Upper lobe of right lung (tissue), 1 donor: ENCODE measurements at regions not wholly inside any gene's neighbourhood (a gene's known extent, or its start where the extent isn't known, plus 50 kb on each side); places are given as distances from the start of the nearest gene placed in this dataset.

Experiments
- ATAC-seq: fragments of 200-7000 bp; cut with Tn5 transposase; one replicate; pipeline ENCODE4 v1.9.1; 2020; ENCODE audit warnings: mild to moderate bottlenecking, moderate library complexity
- DNase-seq: peaks from one replicate; pipeline ENCODE4 v3.0.0-alpha.2; 2020
- H3K27ac ChIP-seq: fragments of 200-600 bp; one replicate; pipeline ENCODE4 v1.8.0; 2022
- H3K27me3 ChIP-seq: fragments of 200-600 bp; one replicate; pipeline ENCODE4 v1.8.0; 2022; ENCODE audit warnings: mild to moderate bottlenecking
- H3K36me3 ChIP-seq: fragments of 200-600 bp; one replicate; pipeline ENCODE4 v1.8.0; 2022
- H3K4me1 ChIP-seq: fragments of 200-600 bp; one replicate; pipeline ENCODE4 v1.8.0; 2022
- H3K4me3 ChIP-seq: fragments of 200-600 bp; one replicate; pipeline ENCODE4 v1.8.0; 2022; ENCODE audit warnings: mild to moderate bottlenecking
- H3K9me3 ChIP-seq: fragments of 200-600 bp; one replicate; pipeline ENCODE4 v1.8.0; 2022
- CTCF ChIP-seq: fragments of 200-600 bp; IDR thresholded peaks from one replicate; pipeline ENCODE4 v1.8.0; 2022; ENCODE audit warnings: antibody characterized with exemption
- intact Hi-C: fragments of 100-400 bp; cut with DNase I; formaldehyde crosslinking; loops from one replicate; pipeline ENCODE4 v1.11.0; 2022
- donor health status: DM: no; HTN: yes; CAD: no; lungs with severe emphysema.

GRCh38 chr18:77634494-77634893 is 384.8 kb downstream of the GALR1 start:
- Histone ChIP-seq H3K36me3 (no peaks in the 10 kb centered on the region), H3K27me3 (no peaks in the 10 kb centered on the region), H3K9me3 (no peaks in the 10 kb centered on the region), H3K27ac (no peak overlapping the region), H3K4me3 (no peak overlapping the region), H3K4me1 (no peaks in the 10 kb centered on the region)
- intact Hi-C loops: no loop called here
- ATAC-seq (no peak), DNase-seq (no peak)
- no peak for TF ChIP-seq CTCF

- no peaks in the 10 kb centered on the region for H3K27me3 ChIP-seq
- H3K36me3 ChIP-seq: no peaks in the 10 kb centered on the region
- no peak for DNase-seq
- no peaks in the 10 kb centered on the region for H3K9me3 ChIP-seq
- H3K4me1 ChIP-seq: no peaks in the 10 kb centered on the region
- no peak overlapping the region for H3K4me3 ChIP-seq
- no peak for TF ChIP-seq CTCF
- intact Hi-C loops: no loop called here
- no peak overlapping the region for H3K27ac ChIP-seq
- ATAC-seq: no peak
Measured at GRCh38 chr18:77635451-77635850, 385.8 kb downstream of the GALR1 start.

- no peak for ATAC-seq
Measured at GRCh38 chr18:77635858-77636257, 386.2 kb downstream of the GALR1 start.

GRCh38 chr18:77645170-77645872 is 395.7 kb downstream of the GALR1 start:
- H3K9me3 ChIP-seq: no peaks in the 10 kb centered on the region
- H3K27ac ChIP-seq: no peak overlapping the region
- H3K27me3 ChIP-seq: peaks cover 5% of the 10 kb centered on the region
- DNase-seq (no peak), ATAC-seq (no peak)
- TF ChIP-seq CTCF: no peak
- H3K36me3 ChIP-seq: no peaks in the 10 kb centered on the region
- H3K4me1 ChIP-seq: no peaks in the 10 kb centered on the region
- intact Hi-C loops: no loop called here
- no peak overlapping the region for H3K4me3 ChIP-seq

More at GRCh38 chr18:77635858-77636257, 386.2 kb downstream of the GALR1 start:
- no peak overlapping the region for H3K27ac ChIP-seq
- TF ChIP-seq CTCF: no peak
- H3K4me3 ChIP-seq: no peak overlapping the region
- intact Hi-C loops: no loop called here
- DNase-seq: no peak
- H3K4me1 ChIP-seq: no peaks in the 10 kb centered on the region
- H3K36me3 ChIP-seq: no peaks in the 10 kb centered on the region
- H3K27me3 ChIP-seq: no peaks in the 10 kb centered on the region
- no peaks in the 10 kb centered on the region for H3K9me3 ChIP-seq

- ATAC-seq (no peak), DNase-seq (no peak)
- Histone ChIP-seq H3K27ac (no peak overlapping the region), H3K36me3 (no peaks in the 10 kb centered on the region), H3K9me3 (no peaks in the 10 kb centered on the region), H3K4me3 (no peak overlapping the region), H3K4me1 (no peaks in the 10 kb centered on the region), H3K27me3 (peaks cover 9% of the 10 kb centered on the region)
- intact Hi-C loops: no loop called here
- TF ChIP-seq CTCF: no peak
Measured at GRCh38 chr18:77647472-77647871, 397.8 kb downstream of the GALR1 start.

- ATAC-seq (no peak), DNase-seq (no peak)
- Histone ChIP-seq H3K27me3 (peaks cover 9% of the 10 kb centered on the region), H3K27ac (no peak overlapping the region), H3K36me3 (no peaks in the 10 kb centered on the region), H3K4me1 (no peaks in the 10 kb centered on the region), H3K4me3 (no peak overlapping the region), H3K9me3 (no peaks in the 10 kb centered on the region)
- TF ChIP-seq CTCF: no peak
- intact Hi-C loops: no loop called here
Measured at GRCh38 chr18:77648411-77648810, 398.8 kb downstream of the GALR1 start.
